ENCODE measurements at regions not wholly inside any gene's neighbourhood (a gene's known extent, or its start where the extent isn't known, plus 50 kb on each side); places are given as distances from the start of the nearest gene placed in this dataset.

DNA sequence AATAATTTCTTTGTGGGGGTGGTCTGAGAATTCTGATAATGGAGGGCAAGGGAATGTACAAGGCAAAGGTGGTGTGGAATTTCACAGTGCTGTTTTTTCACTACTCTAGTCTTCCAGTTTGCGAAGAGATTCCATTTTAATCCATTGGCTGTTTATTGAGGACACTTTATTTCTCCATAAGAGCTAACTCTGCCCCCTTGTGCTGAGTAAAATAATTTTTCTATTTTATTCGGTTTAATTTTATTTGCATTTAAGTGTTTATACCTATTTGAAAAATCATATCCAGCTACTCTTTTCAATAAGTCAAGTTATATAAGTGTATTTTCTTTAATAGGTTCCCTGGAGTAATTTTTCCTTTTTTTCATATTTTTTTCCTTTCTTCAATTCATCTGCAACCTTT is 840.1 kb downstream of the TUSC7 start:
- Histone ChIP-seq H3K27me3 (replicated peaks; ENCODE audit: insufficient read depth) (no peaks in the 10 kb centered on the region), H3K27ac (no peak overlapping the region), H3K36me3 (no peaks in the 10 kb centered on the region), H3K4me1 (replicated peaks) (no peaks in the 10 kb centered on the region), H3K9me3 (no peaks in the 10 kb centered on the region), H3K4me3 (no peak overlapping the region)
- no peak for DNase-seq (ENCODE audit: low spot score)
- WGBS = 81% methylated on average over 2 of the region's 2 CpGs
- TF ChIP-seq POLR2A (IDR thresholded peaks at IDR 0.05) = no peak
- no peak for TF ChIP-seq POLR2AphosphoS5 (IDR thresholded peaks at IDR 0.05)
- TF ChIP-seq, protein P1, sequence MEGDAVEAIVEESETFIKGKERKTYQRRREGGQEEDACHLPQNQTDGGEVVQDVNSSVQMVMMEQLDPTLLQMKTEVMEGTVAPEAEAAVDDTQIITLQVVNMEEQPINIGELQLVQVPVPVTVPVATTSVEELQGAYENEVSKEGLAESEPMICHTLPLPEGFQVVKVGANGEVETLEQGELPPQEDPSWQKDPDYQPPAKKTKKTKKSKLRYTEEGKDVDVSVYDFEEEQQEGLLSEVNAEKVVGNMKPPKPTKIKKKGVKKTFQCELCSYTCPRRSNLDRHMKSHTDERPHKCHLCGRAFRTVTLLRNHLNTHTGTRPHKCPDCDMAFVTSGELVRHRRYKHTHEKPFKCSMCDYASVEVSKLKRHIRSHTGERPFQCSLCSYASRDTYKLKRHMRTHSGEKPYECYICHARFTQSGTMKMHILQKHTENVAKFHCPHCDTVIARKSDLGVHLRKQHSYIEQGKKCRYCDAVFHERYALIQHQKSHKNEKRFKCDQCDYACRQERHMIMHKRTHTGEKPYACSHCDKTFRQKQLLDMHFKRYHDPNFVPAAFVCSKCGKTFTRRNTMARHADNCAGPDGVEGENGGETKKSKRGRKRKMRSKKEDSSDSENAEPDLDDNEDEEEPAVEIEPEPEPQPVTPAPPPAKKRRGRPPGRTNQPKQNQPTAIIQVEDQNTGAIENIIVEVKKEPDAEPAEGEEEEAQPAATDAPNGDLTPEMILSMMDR (IDR thresholded peaks at IDR 0.05) = no peak
- intact Hi-C loops (cut with DNase I) = no loop called here

- WGBS = 81% methylated on average over 2 of the region's 2 CpGs
- no peaks in the 10 kb centered on the region for H3K27me3 ChIP-seq (replicated peaks; ENCODE audit: insufficient read depth)
- no peak overlapping the region for H3K4me3 ChIP-seq
- TF ChIP-seq, protein P1 (IDR thresholded peaks at IDR 0.05) = no peak
- TF ChIP-seq POLR2AphosphoS5 (IDR thresholded peaks at IDR 0.05) (no peak), POLR2A (IDR thresholded peaks at IDR 0.05) (no peak)
- DNase-seq (ENCODE audit: low spot score) = no peak
- no peaks in the 10 kb centered on the region for H3K36me3 ChIP-seq
- intact Hi-C loops (cut with DNase I) = no loop called here
- no peak overlapping the region for H3K27ac ChIP-seq
- H3K9me3 ChIP-seq = no peaks in the 10 kb centered on the region
- no peaks in the 10 kb centered on the region for H3K4me1 ChIP-seq (replicated peaks)
Measured at GRCh38 chr3:117550766-117551165, 841.2 kb downstream of the TUSC7 start.

DNA sequence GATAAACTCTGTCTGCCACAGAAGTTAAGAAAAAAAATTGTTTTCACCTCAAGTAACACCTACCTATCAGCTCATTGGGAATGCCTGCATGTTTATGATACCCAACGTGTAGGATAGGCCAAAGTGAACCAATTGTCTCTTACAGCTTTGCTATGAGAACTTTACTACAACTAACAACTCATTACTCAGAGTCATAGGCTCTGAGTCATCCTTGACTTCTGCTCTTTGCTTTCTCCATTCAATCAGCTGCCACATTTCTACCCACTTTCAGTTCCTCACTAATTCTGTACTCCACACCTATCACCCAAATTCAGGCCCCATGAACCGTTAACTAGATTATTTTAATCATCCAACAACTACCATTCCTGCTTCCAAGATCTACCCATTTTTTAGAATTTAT is 843.9 kb downstream of the TUSC7 start:
- no peaks in the 10 kb centered on the region for H3K36me3 ChIP-seq
- H3K4me1 ChIP-seq (replicated peaks) = no peaks in the 10 kb centered on the region
- 79% methylated on average over 2 of the region's 2 CpGs for WGBS
- no peak for DNase-seq (ENCODE audit: low spot score)
- H3K9me3 ChIP-seq = no peaks in the 10 kb centered on the region
- H3K27ac ChIP-seq = no peak overlapping the region
- H3K4me3 ChIP-seq = no peak overlapping the region
- TF ChIP-seq POLR2A (IDR thresholded peaks at IDR 0.05) (no peak), POLR2AphosphoS5 (IDR thresholded peaks at IDR 0.05) (no peak)
- TF ChIP-seq, protein P1 (IDR thresholded peaks at IDR 0.05) = no peak
- intact Hi-C loops (cut with DNase I) = no loop called here
- no peaks in the 10 kb centered on the region for H3K27me3 ChIP-seq (replicated peaks; ENCODE audit: insufficient read depth)

- no peak overlapping the region for H3K27ac ChIP-seq
- no peaks in the 10 kb centered on the region for H3K27me3 ChIP-seq (replicated peaks; ENCODE audit: insufficient read depth)
- no peak for DNase-seq (ENCODE audit: low spot score)
- no peaks in the 10 kb centered on the region for H3K9me3 ChIP-seq
- H3K36me3 ChIP-seq = no peaks in the 10 kb centered on the region
- 81% methylated on average over 2 of the region's 2 CpGs for WGBS
- TF ChIP-seq POLR2AphosphoS5 (IDR thresholded peaks at IDR 0.05) (no peak), POLR2A (IDR thresholded peaks at IDR 0.05) (no peak)
- TF ChIP-seq, protein P1 (IDR thresholded peaks at IDR 0.05) = no peak
- H3K4me3 ChIP-seq = no peak overlapping the region
- intact Hi-C loops (cut with DNase I) = no loop called here
- H3K4me1 ChIP-seq (replicated peaks) = no peaks in the 10 kb centered on the region
Measured at GRCh38 chr3:117556646-117557407, 847.2 kb downstream of the TUSC7 start.

- 67% methylated on average over 2 of the region's 2 CpGs for WGBS
Measured at GRCh38 chr3:117557464-117558090, 848.0 kb downstream of the TUSC7 start.

More at GRCh38 chr3:117557464-117558090, 848.0 kb downstream of the TUSC7 start:
- intact Hi-C loops (cut with DNase I) = no loop called here
- no peaks in the 10 kb centered on the region for H3K36me3 ChIP-seq
- DNase-seq (ENCODE audit: low spot score) = no peak
- no peaks in the 10 kb centered on the region for H3K27me3 ChIP-seq (replicated peaks; ENCODE audit: insufficient read depth)
- no peaks in the 10 kb centered on the region for H3K9me3 ChIP-seq
- no peak overlapping the region for H3K4me3 ChIP-seq
- H3K27ac ChIP-seq = no peak overlapping the region
- TF ChIP-seq, protein P1 (IDR thresholded peaks at IDR 0.05) = no peak
- TF ChIP-seq POLR2AphosphoS5 (IDR thresholded peaks at IDR 0.05) (no peak), POLR2A (IDR thresholded peaks at IDR 0.05) (no peak)
- no peaks in the 10 kb centered on the region for H3K4me1 ChIP-seq (replicated peaks)

All from prostate gland (tissue), 2 donors.